Kidney epithelial cell (primary cell): ENCODE measurements at regions not wholly inside any gene's neighbourhood (a gene's known extent, or its start where the extent isn't known, plus 50 kb on each side); places are given as distances from the start of the nearest gene placed in this dataset.
"Not testable (repeated sequence)": the region's sequence is repeated elsewhere in the genome, so short reads cannot be mapped to it uniquely, and the experiment has no call there.

Source experiments
- DNase-seq: peaks from one replicate; pipeline ENCODE4 v3.0.0-alpha.2; 2010; ENCODE audit warnings: low read depth
- H3K27me3 ChIP-seq: 2 replicates; pipeline ENCODE4 v1.6.0; 2011; ENCODE audit warnings: low read length; ENCODE audit not compliant: control insufficient read depth, insufficient read depth
- H3K36me3 ChIP-seq: 2 replicates; pipeline ENCODE4 v1.5.1; 2011; ENCODE audit warnings: low read length; ENCODE audit not compliant: control insufficient read depth, insufficient read depth
- H3K4me3 ChIP-seq: 2 replicates; pipeline ENCODE4 v1.5.1; 2011; ENCODE audit warnings: low read depth, mild to moderate bottlenecking, control low read depth, low read length
- TF ChIP-seq, protein P1 (sequence below): IDR thresholded peaks from 2 replicates; pipeline ENCODE4 v1.5.1; 2011; ENCODE audit warnings: mild to moderate bottlenecking, moderate library complexity, low read length, control low read depth, inconsistent platforms; ENCODE audit not compliant: insufficient read depth, poor library complexity, severe bottlenecking

DNA sequence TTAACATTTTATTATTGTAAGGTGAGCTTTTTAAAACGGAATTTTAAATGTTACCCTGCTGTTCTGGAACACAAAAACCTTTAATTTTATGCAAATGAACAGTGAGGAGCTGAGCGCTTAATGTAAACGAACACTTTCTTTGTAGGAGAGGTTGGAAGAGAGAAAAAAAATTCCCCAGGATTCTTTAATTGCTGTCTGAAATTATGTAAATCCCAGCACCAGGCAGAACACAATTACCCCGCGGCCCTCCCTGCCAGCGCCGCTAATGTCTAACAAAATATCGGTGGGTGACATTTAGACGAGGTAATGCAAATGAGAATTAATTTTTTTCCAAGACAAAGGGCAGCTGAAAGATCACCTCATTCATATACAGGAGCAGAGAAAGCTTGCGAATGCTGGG lies 143.4 kb upstream of the MVB12B start:
- Histone ChIP-seq H3K4me3 (no peak overlapping the region), H3K27me3 (peaks cover 6% of the 10 kb centered on the region), H3K36me3 (no peaks in the 10 kb centered on the region)
- TF ChIP-seq, protein P1, sequence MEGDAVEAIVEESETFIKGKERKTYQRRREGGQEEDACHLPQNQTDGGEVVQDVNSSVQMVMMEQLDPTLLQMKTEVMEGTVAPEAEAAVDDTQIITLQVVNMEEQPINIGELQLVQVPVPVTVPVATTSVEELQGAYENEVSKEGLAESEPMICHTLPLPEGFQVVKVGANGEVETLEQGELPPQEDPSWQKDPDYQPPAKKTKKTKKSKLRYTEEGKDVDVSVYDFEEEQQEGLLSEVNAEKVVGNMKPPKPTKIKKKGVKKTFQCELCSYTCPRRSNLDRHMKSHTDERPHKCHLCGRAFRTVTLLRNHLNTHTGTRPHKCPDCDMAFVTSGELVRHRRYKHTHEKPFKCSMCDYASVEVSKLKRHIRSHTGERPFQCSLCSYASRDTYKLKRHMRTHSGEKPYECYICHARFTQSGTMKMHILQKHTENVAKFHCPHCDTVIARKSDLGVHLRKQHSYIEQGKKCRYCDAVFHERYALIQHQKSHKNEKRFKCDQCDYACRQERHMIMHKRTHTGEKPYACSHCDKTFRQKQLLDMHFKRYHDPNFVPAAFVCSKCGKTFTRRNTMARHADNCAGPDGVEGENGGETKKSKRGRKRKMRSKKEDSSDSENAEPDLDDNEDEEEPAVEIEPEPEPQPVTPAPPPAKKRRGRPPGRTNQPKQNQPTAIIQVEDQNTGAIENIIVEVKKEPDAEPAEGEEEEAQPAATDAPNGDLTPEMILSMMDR: no peak
- no peak for DNase-seq

DNA sequence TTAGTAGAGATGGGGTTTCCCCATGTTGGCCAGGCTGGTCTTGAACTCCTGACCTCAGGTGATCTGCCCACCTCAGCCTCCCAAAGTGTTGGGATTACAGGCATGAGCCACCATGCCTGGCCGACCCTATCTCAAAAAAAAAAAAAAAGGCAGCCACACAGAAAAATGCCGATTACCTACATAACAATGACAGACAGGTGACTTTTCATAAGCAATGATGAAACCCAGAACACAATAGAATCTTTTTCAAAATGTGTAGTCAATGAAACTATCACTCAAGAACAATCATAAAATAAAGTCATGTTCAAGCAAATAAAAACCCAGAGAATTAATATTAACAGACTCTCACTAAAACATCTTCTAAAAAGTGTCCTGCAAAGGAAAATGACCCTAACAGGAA lies 135.6 kb upstream of the MVB12B start:
- H3K27me3 ChIP-seq, H3K36me3 ChIP-seq, H3K4me3 ChIP-seq, DNase-seq: not testable (repeated sequence)

GRCh38 chr9:126198854-126199253 lies 127.8 kb upstream of the MVB12B start:
- H3K4me3 ChIP-seq: no peak overlapping the region
- H3K27me3 ChIP-seq: no peaks in the 10 kb centered on the region
- no peaks in the 10 kb centered on the region for H3K36me3 ChIP-seq
- TF ChIP-seq, protein P1: no peak
- no peak for DNase-seq

- no peak for DNase-seq
- TF ChIP-seq, protein P1: peak; percentile 18
- no peaks in the 10 kb centered on the region for H3K36me3 ChIP-seq
- H3K27me3 ChIP-seq: peaks cover 7% of the 10 kb centered on the region
- H3K4me3 ChIP-seq: no peak overlapping the region
Measured at GRCh38 chr9:126203313-126203712, 123.3 kb upstream of the MVB12B start.

GRCh38 chr9:126204197-126204596 lies 122.4 kb upstream of the MVB12B start:
- TF ChIP-seq, protein P1: no peak
- Histone ChIP-seq H3K4me3 (no peak overlapping the region), H3K36me3 (no peaks in the 10 kb centered on the region), H3K27me3 (peaks cover 7% of the 10 kb centered on the region)
- DNase-seq: no peak

DNA sequence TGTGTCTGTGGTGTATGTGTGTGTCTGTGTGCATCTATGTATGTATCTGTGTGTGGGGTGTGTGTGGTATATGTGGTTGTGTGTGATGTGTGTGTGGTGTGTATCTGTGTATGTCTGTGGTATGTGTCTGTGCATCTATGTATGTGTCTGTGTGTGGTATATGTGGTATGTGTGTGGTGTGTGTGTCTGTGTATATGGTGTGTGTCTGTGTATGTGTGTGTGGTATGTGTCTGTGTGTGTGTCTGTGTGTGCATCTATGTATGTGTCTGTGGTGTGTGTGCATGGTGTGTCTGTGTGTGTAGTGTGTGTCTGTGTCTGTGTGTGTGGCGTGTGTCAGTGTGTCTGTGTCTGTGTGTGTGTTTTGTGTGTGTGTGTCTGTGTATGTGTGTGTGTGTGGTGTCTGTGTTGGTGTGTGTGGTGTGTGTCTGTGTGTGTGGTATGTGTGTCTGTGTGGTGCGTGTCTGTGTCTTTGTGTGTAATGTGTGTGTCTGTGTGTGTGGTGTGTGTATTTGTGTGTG lies 121.9 kb upstream of the MVB12B start:
- DNase-seq: no peak
- TF ChIP-seq, protein P1: no peak
- H3K4me3 ChIP-seq: no peak overlapping the region
- H3K36me3 ChIP-seq: no peaks in the 10 kb centered on the region
- H3K27me3 ChIP-seq: peaks cover 7% of the 10 kb centered on the region

GRCh38 chr9:126205265-126205664 lies 121.4 kb upstream of the MVB12B start:
- H3K27me3 ChIP-seq: peaks cover 7% of the 10 kb centered on the region
- H3K4me3 ChIP-seq: no peak overlapping the region
- DNase-seq: no peak
- no peaks in the 10 kb centered on the region for H3K36me3 ChIP-seq
- TF ChIP-seq, protein P1: no peak
